Panc1 (cell line): ENCODE measurements at regions not wholly inside any gene's neighbourhood (a gene's known extent, or its start where the extent isn't known, plus 50 kb on each side); places are given as distances from the start of the nearest gene placed in this dataset.
"Not testable (repeated sequence)": the region's sequence is repeated elsewhere in the genome, so short reads cannot be mapped to it uniquely, and the experiment has no call there.

ENCODE experiments used
- ATAC-seq: fragments of 200-7000 bp; cut with Tn5 transposase; 2 replicates; pipeline ENCODE4 v1.9.1; 2020; ENCODE audit warnings: mild to moderate bottlenecking, moderate library complexity
- BruUV-seq: library from RNA; stranded (reverse); fragments of 400-500 nt; replicated peaks from 2 replicates; lab custom pipeline; 2021; lab: Mats Ljungman, UMichigan
- CTCF ChIA-PET: fragments of 300-600 bp; sonication (Branson Sonifier 250); formaldehyde crosslinking; loops from one replicate; lab custom pipeline; 2022; ENCODE audit warnings: antibody characterized with exemption; lab: Charles Lee
- POLR2A ChIA-PET: fragments of 300-600 bp; sonication (Branson Sonifier 250); formaldehyde crosslinking; loops from one replicate; lab custom pipeline; 2022; ENCODE audit warnings: antibody characterized with exemption; lab: Charles Lee
- DNase-seq: peaks from one replicate; pipeline ENCODE4 v3.0.0-alpha.2; 2010; ENCODE audit warnings: low read depth, low spot score
- H3K27ac ChIP-seq: 2 replicates; pipeline ENCODE4 v1.5.1; 2011; ENCODE audit warnings: mild to moderate bottlenecking, low read length, inconsistent platforms
- H3K27me3 ChIP-seq: fragments of 200-500 bp; sonication (Bioruptor generic); 2 replicates; pipeline ENCODE4 v1.6.0; 2014; ENCODE audit warnings: low read length, inconsistent platforms; ENCODE audit not compliant: control insufficient read depth, insufficient read depth
- H3K36me3 ChIP-seq: fragments of 200-500 bp; sonication (Bioruptor generic); 2 replicates; pipeline ENCODE4 v1.5.1; 2014; ENCODE audit warnings: inconsistent platforms, mild to moderate bottlenecking, low read length, moderate library complexity; ENCODE audit not compliant: control insufficient read depth, insufficient read depth
- H3K4me1 ChIP-seq: 2 replicates; pipeline ENCODE4 v1.5.1; 2011; ENCODE audit warnings: inconsistent platforms, mild to moderate bottlenecking, low read length, moderate library complexity; ENCODE audit not compliant: control insufficient read depth, insufficient read depth
- H3K4me3 ChIP-seq, 2 experiments: 2 replicates each; pipeline ENCODE4 v1.5.1; 2011 to 2012; ENCODE audit warnings: low read depth in 2 of 2, low read length in 2 of 2, mild to moderate bottlenecking in 2 of 2, inconsistent platforms in 1 of 2, moderate library complexity in 1 of 2
- H3K9me3 ChIP-seq: fragments of 200-500 bp; sonication (Bioruptor generic); 2 replicates; pipeline ENCODE4 v1.5.1; 2014; ENCODE audit warnings: low read depth, mild to moderate bottlenecking, inconsistent platforms, low read length, moderate library complexity; ENCODE audit not compliant: control insufficient read depth, insufficient read depth
- POLR2AphosphoS5 ChIP-seq: IDR thresholded peaks from 2 replicates; pipeline ENCODE4 v1.6.1; 2012; ENCODE audit warnings: mild to moderate bottlenecking, low read depth, low read length, moderate library complexity
- SIN3A ChIP-seq: IDR thresholded peaks from 2 replicates; pipeline ENCODE4 v1.6.1; 2012; ENCODE audit warnings: low read depth, mild to moderate bottlenecking, low read length, moderate library complexity, borderline replicate concordance; ENCODE audit not compliant: insufficient read depth
- TCF7L2 ChIP-seq: IDR thresholded peaks from 2 replicates; pipeline ENCODE4 v1.6.1; 2011; ENCODE audit warnings: mild to moderate bottlenecking, low read depth, low read length, inconsistent platforms
- in situ Hi-C: cut with HindIII; loops from 2 replicates; pipeline ENCODE4 v1.10.0; 2016; ENCODE audit warnings: low sequenced_read_pairs, low pct_unique_long_range_greater_than_20kb
- intact Hi-C: fragments of 100-400 bp; cut with micrococcal nuclease; formaldehyde crosslinking; loops from one replicate; pipeline ENCODE4 v1.10.0; 2022; ENCODE audit not compliant: unreplicated experiment
- TF ChIP-seq, protein P1 (sequence below): fragments of 450-650 bp; IDR thresholded peaks from 2 replicates; pipeline ENCODE4 v1.5.1; 2017; ENCODE audit warnings: mild to moderate bottlenecking
- TF ChIP-seq, protein P2 (sequence below), 2 experiments: IDR thresholded peaks; 2 replicates each; pipeline ENCODE4 v1.6.1; 2011 to 2012; ENCODE audit warnings: low read depth in 2 of 2, control low read depth in 1 of 2, low read length in 1 of 2, mild to moderate bottlenecking in 1 of 2, moderate library complexity in 1 of 2; ENCODE audit not compliant: insufficient read depth in 1 of 2

GRCh38 chr3:18703798-18704197, 278.7 kb upstream of the SATB1 start:
- TF ChIP-seq POLR2AphosphoS5, result no peak
- TF ChIP-seq SIN3A, result no peak
- TF ChIP-seq, protein P1, sequence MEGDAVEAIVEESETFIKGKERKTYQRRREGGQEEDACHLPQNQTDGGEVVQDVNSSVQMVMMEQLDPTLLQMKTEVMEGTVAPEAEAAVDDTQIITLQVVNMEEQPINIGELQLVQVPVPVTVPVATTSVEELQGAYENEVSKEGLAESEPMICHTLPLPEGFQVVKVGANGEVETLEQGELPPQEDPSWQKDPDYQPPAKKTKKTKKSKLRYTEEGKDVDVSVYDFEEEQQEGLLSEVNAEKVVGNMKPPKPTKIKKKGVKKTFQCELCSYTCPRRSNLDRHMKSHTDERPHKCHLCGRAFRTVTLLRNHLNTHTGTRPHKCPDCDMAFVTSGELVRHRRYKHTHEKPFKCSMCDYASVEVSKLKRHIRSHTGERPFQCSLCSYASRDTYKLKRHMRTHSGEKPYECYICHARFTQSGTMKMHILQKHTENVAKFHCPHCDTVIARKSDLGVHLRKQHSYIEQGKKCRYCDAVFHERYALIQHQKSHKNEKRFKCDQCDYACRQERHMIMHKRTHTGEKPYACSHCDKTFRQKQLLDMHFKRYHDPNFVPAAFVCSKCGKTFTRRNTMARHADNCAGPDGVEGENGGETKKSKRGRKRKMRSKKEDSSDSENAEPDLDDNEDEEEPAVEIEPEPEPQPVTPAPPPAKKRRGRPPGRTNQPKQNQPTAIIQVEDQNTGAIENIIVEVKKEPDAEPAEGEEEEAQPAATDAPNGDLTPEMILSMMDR, result no peak
- no peak for TF ChIP-seq TCF7L2
- TF ChIP-seq, protein P2, sequence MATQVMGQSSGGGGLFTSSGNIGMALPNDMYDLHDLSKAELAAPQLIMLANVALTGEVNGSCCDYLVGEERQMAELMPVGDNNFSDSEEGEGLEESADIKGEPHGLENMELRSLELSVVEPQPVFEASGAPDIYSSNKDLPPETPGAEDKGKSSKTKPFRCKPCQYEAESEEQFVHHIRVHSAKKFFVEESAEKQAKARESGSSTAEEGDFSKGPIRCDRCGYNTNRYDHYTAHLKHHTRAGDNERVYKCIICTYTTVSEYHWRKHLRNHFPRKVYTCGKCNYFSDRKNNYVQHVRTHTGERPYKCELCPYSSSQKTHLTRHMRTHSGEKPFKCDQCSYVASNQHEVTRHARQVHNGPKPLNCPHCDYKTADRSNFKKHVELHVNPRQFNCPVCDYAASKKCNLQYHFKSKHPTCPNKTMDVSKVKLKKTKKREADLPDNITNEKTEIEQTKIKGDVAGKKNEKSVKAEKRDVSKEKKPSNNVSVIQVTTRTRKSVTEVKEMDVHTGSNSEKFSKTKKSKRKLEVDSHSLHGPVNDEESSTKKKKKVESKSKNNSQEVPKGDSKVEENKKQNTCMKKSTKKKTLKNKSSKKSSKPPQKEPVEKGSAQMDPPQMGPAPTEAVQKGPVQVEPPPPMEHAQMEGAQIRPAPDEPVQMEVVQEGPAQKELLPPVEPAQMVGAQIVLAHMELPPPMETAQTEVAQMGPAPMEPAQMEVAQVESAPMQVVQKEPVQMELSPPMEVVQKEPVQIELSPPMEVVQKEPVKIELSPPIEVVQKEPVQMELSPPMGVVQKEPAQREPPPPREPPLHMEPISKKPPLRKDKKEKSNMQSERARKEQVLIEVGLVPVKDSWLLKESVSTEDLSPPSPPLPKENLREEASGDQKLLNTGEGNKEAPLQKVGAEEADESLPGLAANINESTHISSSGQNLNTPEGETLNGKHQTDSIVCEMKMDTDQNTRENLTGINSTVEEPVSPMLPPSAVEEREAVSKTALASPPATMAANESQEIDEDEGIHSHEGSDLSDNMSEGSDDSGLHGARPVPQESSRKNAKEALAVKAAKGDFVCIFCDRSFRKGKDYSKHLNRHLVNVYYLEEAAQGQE (IDR thresholded peaks at IDR 0.05; ENCODE audit: insufficient read depth in 1 of 2, low read depth in 2 of 2, low read length in 1 of 2), result no peak
- intact Hi-C loops, result no loop called here
- POLR2A ChIA-PET, result no interaction called here
- Histone ChIP-seq H3K27ac (no peak overlapping the region), H3K9me3 (no peaks in the 10 kb centered on the region), H3K4me1 (no peaks in the 10 kb centered on the region), H3K4me3 (no peak overlapping the region), H3K27me3 (no peaks in the 10 kb centered on the region), H3K36me3 (no peaks in the 10 kb centered on the region)
- DNase-seq (no peak), ATAC-seq (no peak)
- in situ Hi-C loops, result no loop called here
- CTCF ChIA-PET, result no interaction called here
- BruUV-seq, result no TSS peak

- H3K4me3 ChIP-seq, H3K9me3 ChIP-seq, H3K36me3 ChIP-seq, DNase-seq, H3K27me3 ChIP-seq, H3K27ac ChIP-seq, intact Hi-C loops, in situ Hi-C loops, H3K4me1 ChIP-seq, BruUV-seq, ATAC-seq, CTCF ChIA-PET, POLR2A ChIA-PET: not testable (repeated sequence)
Measured at GRCh38 chr3:18693588-18694329, 268.6 kb upstream of the SATB1 start.

- Histone ChIP-seq H3K27me3 (no peaks in the 10 kb centered on the region), H3K9me3 (no peaks in the 10 kb centered on the region), H3K36me3 (no peaks in the 10 kb centered on the region), H3K4me1 (no peaks in the 10 kb centered on the region), H3K27ac (no peak overlapping the region), H3K4me3 (no peak overlapping the region)
- DNase-seq (no peak), ATAC-seq (no peak)
- ChIA-PET POLR2A (no interaction called here), CTCF (no interaction called here)
- TF ChIP-seq POLR2AphosphoS5 (no peak), SIN3A (no peak), TCF7L2 (no peak)
- TF ChIP-seq, protein P1, result no peak
- TF ChIP-seq, protein P2 (IDR thresholded peaks at IDR 0.05; ENCODE audit: insufficient read depth in 1 of 2, low read depth in 2 of 2, low read length in 1 of 2), result no peak
- in situ Hi-C loops (no loop called here), intact Hi-C loops (no loop called here)
- BruUV-seq, result no TSS peak
Measured at GRCh38 chr3:18687286-18687685, 262.1 kb upstream of the SATB1 start.
